GM18858 (cell line): ENCODE measurements at regions not wholly inside any gene's neighbourhood (a gene's known extent, or its start where the extent isn't known, plus 50 kb on each side); places are given as distances from the start of the nearest gene placed in this dataset.
A peak's percentile ranks its signal among the peaks of the same experiment; 100 is the strongest.
"Not testable (repeated sequence)": the region's sequence is repeated elsewhere in the genome, so short reads cannot be mapped to it uniquely, and the experiment has no call there.

Experiments used
- ATAC-seq: cut with Tn5 transposase; IDR thresholded peaks from one replicate; pipeline ENCODE4 v1.9.1; 2021; ENCODE audit not compliant: unreplicated experiment

- ATAC-seq: no peak
These were observed 220.8 kb upstream of the MON1B start for GRCh38 chr16:76970087-76970744.

GRCh38 chr16:76970745-76971099, 220.3 kb upstream of the MON1B start:
- no peak for ATAC-seq

- ATAC-seq: peak; percentile 96
These were observed 214.9 kb upstream of the MON1B start for GRCh38 chr16:76976101-76976500.

GRCh38 chr16:76976756-76977155, 214.2 kb upstream of the MON1B start:
- ATAC-seq: no peak

- ATAC-seq: no peak
These were observed 206.8 kb upstream of the MON1B start for GRCh38 chr16:76984196-76984595.

GRCh38 chr16:76985392-76986045, 205.5 kb upstream of the MON1B start:
- ATAC-seq: no peak

GRCh38 chr16:76988526-76988925, 202.5 kb upstream of the MON1B start:
- ATAC-seq: no peak

GRCh38 chr16:77002644-77003043, 188.3 kb upstream of the MON1B start:
- no peak for ATAC-seq

GRCh38 chr16:77009453-77009852, 181.5 kb upstream of the MON1B start:
- no peak for ATAC-seq

- ATAC-seq: no peak
These were observed 176.5 kb upstream of the MON1B start for GRCh38 chr16:77014441-77014840.

- ATAC-seq: no peak
These were observed 160.4 kb upstream of the MON1B start for GRCh38 chr16:77030600-77030999.

GRCh38 chr16:77033516-77033915, 157.5 kb upstream of the MON1B start:
- no peak for ATAC-seq

GRCh38 chr16:77035361-77035760, 155.6 kb upstream of the MON1B start:
- no peak for ATAC-seq

- no peak for ATAC-seq
These were observed 153.2 kb upstream of the MON1B start for GRCh38 chr16:77037696-77038347.

GRCh38 chr16:77041468-77041867, 149.5 kb upstream of the MON1B start:
- no peak for ATAC-seq

- ATAC-seq: no peak
These were observed 147.9 kb upstream of the MON1B start for GRCh38 chr16:77043076-77043475.

- ATAC-seq: no peak
These were observed 144.8 kb upstream of the MON1B start for GRCh38 chr16:77046206-77046605.

GRCh38 chr16:77048085-77048484, 142.9 kb upstream of the MON1B start:
- ATAC-seq: no peak

GRCh38 chr16:77049577-77049976, 141.4 kb upstream of the MON1B start:
- no peak for ATAC-seq

GRCh38 chr16:77056597-77056996, 134.4 kb upstream of the MON1B start:
- not testable (repeated sequence) for ATAC-seq

GRCh38 chr16:77057161-77057774, 133.7 kb upstream of the MON1B start:
- ATAC-seq: no peak

GRCh38 chr16:77059446-77059845, 131.5 kb upstream of the MON1B start:
- no peak for ATAC-seq
